ENCODE measurements at regions not wholly inside any gene's neighbourhood (a gene's known extent, or its start where the extent isn't known, plus 50 kb on each side); places are given as distances from the start of the nearest gene placed in this dataset.

- no peak for DNase-seq (ENCODE audit: low read depth in 4 of 4, low spot score in 3 of 4)
These were observed 1101.4 kb downstream of the ADGRL3 start for GRCh38 chr4:62301500-62301899.

GRCh38 chr4:62293551-62293950 lies 1093.4 kb downstream of the ADGRL3 start:
- DNase-seq (ENCODE audit: low read depth in 4 of 4, low spot score in 3 of 4), result no peak

GRCh38 chr4:62292911-62293310 lies 1092.8 kb downstream of the ADGRL3 start:
- no peak for DNase-seq (ENCODE audit: low read depth in 4 of 4, low spot score in 3 of 4)

GRCh38 chr4:62288808-62289541 lies 1088.8 kb downstream of the ADGRL3 start:
- no peak for DNase-seq (ENCODE audit: low read depth in 4 of 4, low spot score in 3 of 4)

GRCh38 chr4:62285026-62285425 lies 1084.9 kb downstream of the ADGRL3 start:
- no peak for DNase-seq (ENCODE audit: low read depth in 4 of 4, low spot score in 3 of 4)

DNA sequence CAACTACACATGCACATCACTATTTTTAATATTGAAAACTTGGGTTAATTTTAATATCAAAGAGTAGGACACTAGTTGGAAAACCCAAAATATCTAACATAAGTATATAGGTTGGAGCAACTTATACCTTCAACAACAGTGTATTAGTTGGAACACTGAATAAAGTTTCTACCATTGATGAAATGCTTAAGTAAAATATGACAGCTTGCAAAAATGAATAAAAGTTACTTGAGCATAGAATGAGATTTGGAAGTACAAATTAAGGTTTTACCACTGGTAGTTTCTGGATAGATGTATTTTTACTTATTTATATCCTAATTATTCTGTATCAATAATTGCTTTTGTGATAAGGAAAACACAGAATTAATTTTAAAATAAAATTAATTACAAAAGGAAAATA lies 1079.6 kb downstream of the ADGRL3 start:
- DNase-seq (ENCODE audit: low read depth in 4 of 4, low spot score in 3 of 4), result no peak

- no peak for DNase-seq (ENCODE audit: low read depth in 4 of 4, low spot score in 3 of 4)
These were observed 1075.3 kb downstream of the ADGRL3 start for GRCh38 chr4:62275470-62275869.

DNA sequence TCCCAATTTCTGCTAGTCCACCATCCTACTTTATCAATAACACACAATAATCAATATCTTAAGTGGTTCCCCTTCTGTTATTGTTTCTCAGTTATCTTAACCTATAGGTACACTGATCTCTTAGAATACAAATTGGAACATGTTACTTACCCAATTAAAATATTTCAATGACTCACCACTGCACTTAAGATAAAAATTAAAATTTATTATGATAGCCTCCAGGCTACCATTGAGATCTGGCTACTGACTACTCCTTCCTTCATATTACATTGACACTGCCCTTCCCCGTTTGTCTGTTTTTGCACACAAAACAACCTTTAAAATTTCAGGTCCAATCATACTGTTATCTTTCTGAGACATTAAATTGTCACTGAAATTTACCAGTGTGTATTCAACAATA lies 1074.7 kb downstream of the ADGRL3 start:
- no peak for DNase-seq (ENCODE audit: low read depth in 4 of 4, low spot score in 3 of 4)

DNA sequence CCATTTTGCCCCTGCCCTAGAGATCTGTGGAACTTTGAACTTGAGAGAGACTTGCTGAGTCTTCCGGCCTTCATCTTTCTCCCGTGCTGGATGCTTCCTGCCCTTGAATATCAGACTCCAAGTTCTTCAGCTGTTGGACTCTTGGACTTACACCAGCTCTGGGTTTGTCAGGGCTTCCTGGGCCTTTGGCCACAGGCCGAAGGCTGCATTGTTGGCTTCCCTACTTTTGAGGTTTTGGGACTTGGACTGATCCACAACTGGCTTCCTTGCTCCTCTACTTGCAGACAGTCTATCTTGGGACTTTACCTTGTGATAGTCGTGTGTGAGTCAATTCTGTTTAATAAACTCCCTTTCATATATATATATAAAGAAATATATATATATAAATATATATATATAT lies 1071.0 kb downstream of the ADGRL3 start:
- no peak for DNase-seq (ENCODE audit: low read depth in 4 of 4, low spot score in 3 of 4)

DNA sequence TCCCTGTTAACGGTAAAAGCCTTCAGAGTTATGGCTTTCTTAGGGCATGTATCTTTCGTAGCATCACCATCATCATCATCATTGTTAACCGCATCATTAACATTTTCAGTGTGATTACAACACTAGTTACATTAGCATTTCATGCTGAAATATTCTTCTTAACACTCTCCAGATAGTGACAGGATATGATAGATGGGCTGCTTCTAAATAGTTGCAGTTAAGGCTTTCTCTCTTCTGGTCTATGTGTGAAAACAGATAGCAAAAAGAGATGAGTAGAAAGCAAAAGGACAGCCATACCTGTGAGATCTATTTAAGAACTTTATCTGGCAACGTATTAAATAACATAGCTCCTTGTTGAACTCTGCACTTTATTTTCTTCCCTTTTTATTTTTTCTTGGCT lies 1069.8 kb downstream of the ADGRL3 start:
- no peak for DNase-seq (ENCODE audit: low read depth in 4 of 4, low spot score in 3 of 4)

DNA sequence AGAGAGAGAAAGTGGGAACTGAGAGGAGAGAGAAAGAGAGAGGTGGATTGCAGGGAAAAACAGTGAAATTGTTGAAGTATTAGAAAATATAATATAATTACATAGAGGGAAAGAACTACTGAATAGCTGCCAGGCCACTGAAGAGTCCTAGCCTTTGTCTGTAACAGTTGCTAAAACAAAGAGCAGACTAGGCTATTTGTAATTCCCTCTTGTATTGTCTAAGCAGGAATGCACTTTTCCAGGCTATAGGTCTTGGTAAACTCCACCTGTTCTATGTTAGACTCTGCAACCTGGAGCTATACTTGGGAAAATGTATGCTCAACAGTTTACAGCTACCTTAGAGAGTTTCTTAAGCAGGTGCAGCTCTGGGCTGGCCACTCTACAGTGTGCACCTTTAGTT lies 1063.3 kb downstream of the ADGRL3 start:
- DNase-seq (ENCODE audit: low read depth in 4 of 4, low spot score in 3 of 4), result no peak

- no peak for DNase-seq (ENCODE audit: low read depth in 4 of 4, low spot score in 3 of 4)
These were observed 1062.5 kb downstream of the ADGRL3 start for GRCh38 chr4:62262676-62263075.

- DNase-seq (ENCODE audit: low read depth in 4 of 4, low spot score in 3 of 4), result no peak
These were observed 1060.1 kb downstream of the ADGRL3 start for GRCh38 chr4:62260254-62260653.

- peak in 1 of 4 donors; percentile 15 for DNase-seq (ENCODE audit: low read depth in 4 of 4, low spot score in 3 of 4)
These were observed 1056.4 kb downstream of the ADGRL3 start for GRCh38 chr4:62256479-62256878.

- DNase-seq (ENCODE audit: low read depth in 4 of 4, low spot score in 3 of 4), result no peak
These were observed 1052.6 kb downstream of the ADGRL3 start for GRCh38 chr4:62252728-62253127.

DNA sequence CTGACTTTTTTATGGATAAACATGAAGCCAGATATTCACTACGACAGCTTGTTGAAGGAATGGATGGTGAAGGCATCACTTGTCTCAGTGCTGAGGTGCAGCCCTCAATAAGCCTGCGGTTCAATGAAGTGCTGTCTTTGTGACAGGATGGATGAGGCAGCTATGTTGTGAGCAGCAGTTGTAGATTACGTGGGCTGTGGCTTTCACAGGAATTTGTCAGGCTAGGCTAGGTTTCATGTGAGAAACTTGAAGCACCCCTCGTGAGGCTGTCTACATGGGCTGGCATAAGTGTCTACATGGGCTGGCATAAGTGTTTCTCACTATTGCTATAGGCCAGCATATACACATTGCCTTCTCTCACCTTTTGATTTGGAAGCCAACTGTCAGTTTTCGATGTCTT lies 1050.0 kb downstream of the ADGRL3 start:
- DNase-seq (ENCODE audit: low read depth in 4 of 4, low spot score in 3 of 4), result no peak

- no peak for DNase-seq (ENCODE audit: low read depth in 4 of 4, low spot score in 3 of 4)
These were observed 1043.8 kb downstream of the ADGRL3 start for GRCh38 chr4:62243895-62244294.

- no peak for DNase-seq (ENCODE audit: low read depth in 4 of 4, low spot score in 3 of 4)
These were observed 1035.8 kb downstream of the ADGRL3 start for GRCh38 chr4:62235911-62236310.

GRCh38 chr4:62232814-62233213 lies 1032.7 kb downstream of the ADGRL3 start:
- no peak for DNase-seq (ENCODE audit: low read depth in 4 of 4, low spot score in 3 of 4)

DNA sequence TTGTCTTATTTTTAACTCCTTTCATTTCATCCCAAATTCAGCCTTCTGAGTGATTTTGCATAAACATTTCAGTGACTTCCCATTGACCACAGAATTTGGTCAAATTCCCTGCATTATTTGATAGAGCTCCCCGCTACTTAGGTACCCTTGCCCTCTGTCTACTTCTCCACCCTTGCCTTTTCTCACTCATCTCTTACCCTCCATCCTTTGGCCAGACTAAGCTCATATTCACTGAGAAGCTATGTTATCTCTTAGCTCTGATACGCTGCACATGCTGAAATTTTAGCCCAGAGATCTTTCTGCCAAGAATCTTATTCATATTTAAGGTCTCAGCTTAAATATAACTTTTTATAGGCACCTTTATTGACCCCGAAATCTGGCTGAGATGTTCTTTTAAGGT lies 1031.9 kb downstream of the ADGRL3 start:
- no peak for DNase-seq (ENCODE audit: low read depth in 4 of 4, low spot score in 3 of 4)

DNA sequence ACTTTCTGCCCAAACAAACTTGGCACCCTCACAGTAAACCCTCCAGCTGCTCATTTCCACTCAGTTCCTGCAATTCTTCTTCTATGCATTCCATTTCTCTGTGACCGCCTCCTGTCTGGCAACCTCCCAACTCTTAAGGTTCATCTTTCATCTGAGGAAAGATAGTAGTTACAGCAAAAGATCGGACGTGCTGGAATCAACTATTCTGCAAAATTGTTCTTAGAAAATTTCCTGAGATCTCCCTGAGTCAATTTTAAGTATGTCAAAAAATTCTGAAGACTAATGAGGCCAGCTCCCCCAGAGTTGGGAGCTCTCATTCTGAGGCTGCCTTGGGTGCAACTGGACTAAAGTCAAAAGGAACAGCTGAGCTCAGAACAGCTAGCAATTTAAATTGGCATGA lies 1026.0 kb downstream of the ADGRL3 start:
- no peak for DNase-seq (ENCODE audit: low read depth in 4 of 4, low spot score in 3 of 4)

GRCh38 chr4:62222121-62222520 lies 1022.0 kb downstream of the ADGRL3 start:
- DNase-seq (ENCODE audit: low read depth in 4 of 4, low spot score in 3 of 4), result no peak

DNA sequence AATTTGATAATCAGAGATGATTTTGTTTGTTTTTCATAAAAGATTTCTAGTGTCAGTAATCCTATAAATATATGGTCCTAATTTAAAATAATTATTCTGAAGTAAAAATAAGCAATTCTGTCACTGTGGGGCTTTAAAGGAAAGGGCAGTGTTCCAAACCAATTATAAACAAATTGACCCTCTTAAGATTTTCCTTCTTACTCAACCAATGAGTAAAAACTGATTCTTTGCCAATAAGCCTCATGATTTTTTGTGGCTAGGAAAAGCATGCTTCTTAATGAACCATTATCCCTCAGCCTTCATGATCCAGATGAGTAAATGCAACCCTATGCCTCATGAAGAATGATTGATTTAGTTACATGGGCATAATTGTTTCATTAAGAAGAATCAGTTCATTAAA lies 1010.4 kb downstream of the ADGRL3 start:
- no peak for DNase-seq (ENCODE audit: low read depth in 4 of 4, low spot score in 3 of 4)

Measured in left renal pelvis (tissue), 4 donors.